ENCODE measurements at regions not wholly inside any gene's neighbourhood (a gene's known extent, or its start where the extent isn't known, plus 50 kb on each side); places are given as distances from the start of the nearest gene placed in this dataset.

GRCh38 chr1:239955431-239955830 is 136.3 kb upstream of the FMN2 start:
- Histone ChIP-seq H3K9ac (ENCODE audit: control insufficient read depth, extremely low read depth, insufficient read depth, low read length) (no peak overlapping the region), H3K9me1 (ENCODE audit: control insufficient read depth, extremely low read depth, insufficient read depth, low read length) (no peaks in the 10 kb centered on the region), H3K4me2 (ENCODE audit: control insufficient read depth, extremely low read depth, insufficient read depth, low read depth, low read length) (no peak overlapping the region), H3K4me3 (ENCODE audit: control insufficient read depth in 2 of 3, extremely low read depth in 1 of 3, insufficient read depth in 2 of 3, low read depth in 1 of 3, low read length in 3 of 3) (no peak overlapping the region), H3K4me1 (ENCODE audit: control insufficient read depth, extremely low read depth, insufficient read depth, low read length) (no peaks in the 10 kb centered on the region), H4K20me1 (ENCODE audit: control insufficient read depth, extremely low read depth, insufficient read depth, low read length) (no peaks in the 10 kb centered on the region), H3K27ac (ENCODE audit: control insufficient read depth, insufficient read depth, low read length) (no peak overlapping the region), H3K36me3 (ENCODE audit: control insufficient read depth in 2 of 2, extremely low read depth in 1 of 2, insufficient read depth in 2 of 2, low read length in 2 of 2) (no peaks in the 10 kb centered on the region), H3K9me3 (ENCODE audit: control insufficient read depth, low read depth, low read length) (peaks cover 3% of the 10 kb centered on the region), H3K27me3 (ENCODE audit: control insufficient read depth, extremely low read depth, insufficient read depth, low read length) (no peaks in the 10 kb centered on the region), H3K79me2 (ENCODE audit: control insufficient read depth, insufficient read depth, low read length) (no peaks in the 10 kb centered on the region), H2AFZ (ENCODE audit: control insufficient read depth, low read length) (no peak overlapping the region)
- DNase-seq (ENCODE audit: low read depth, low spot score) (no peak), FAIRE-seq (no peak)
- TF ChIP-seq, protein P1, sequence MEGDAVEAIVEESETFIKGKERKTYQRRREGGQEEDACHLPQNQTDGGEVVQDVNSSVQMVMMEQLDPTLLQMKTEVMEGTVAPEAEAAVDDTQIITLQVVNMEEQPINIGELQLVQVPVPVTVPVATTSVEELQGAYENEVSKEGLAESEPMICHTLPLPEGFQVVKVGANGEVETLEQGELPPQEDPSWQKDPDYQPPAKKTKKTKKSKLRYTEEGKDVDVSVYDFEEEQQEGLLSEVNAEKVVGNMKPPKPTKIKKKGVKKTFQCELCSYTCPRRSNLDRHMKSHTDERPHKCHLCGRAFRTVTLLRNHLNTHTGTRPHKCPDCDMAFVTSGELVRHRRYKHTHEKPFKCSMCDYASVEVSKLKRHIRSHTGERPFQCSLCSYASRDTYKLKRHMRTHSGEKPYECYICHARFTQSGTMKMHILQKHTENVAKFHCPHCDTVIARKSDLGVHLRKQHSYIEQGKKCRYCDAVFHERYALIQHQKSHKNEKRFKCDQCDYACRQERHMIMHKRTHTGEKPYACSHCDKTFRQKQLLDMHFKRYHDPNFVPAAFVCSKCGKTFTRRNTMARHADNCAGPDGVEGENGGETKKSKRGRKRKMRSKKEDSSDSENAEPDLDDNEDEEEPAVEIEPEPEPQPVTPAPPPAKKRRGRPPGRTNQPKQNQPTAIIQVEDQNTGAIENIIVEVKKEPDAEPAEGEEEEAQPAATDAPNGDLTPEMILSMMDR (optimal IDR thresholded peaks at IDR 0.05 in 1 of 3, IDR thresholded peaks at IDR 0.05 in 1 of 3, conservative IDR thresholded peaks at IDR 0.05 in 1 of 3; ENCODE audit: extremely low read depth in 1 of 3, insufficient read depth in 2 of 3, low read length in 3 of 3), result no peak
- no peak for TF ChIP-seq EZH2 (IDR thresholded peaks at IDR 0.05; ENCODE audit: low read length)
- dilution Hi-C loops (cut with MboI; ENCODE audit: extremely low pct_ligation_motif_present, low sequenced_read_pairs), result no loop called here

GRCh38 chr1:239956263-239956662 is 135.4 kb upstream of the FMN2 start:
- no peak overlapping the region for H3K4me2 ChIP-seq (ENCODE audit: control insufficient read depth, extremely low read depth, insufficient read depth, low read depth, low read length)
- DNase-seq (ENCODE audit: low read depth, low spot score) (no peak), FAIRE-seq (no peak)
- no peak for TF ChIP-seq EZH2 (IDR thresholded peaks at IDR 0.05; ENCODE audit: low read length)
- TF ChIP-seq, protein P1 (optimal IDR thresholded peaks at IDR 0.05 in 1 of 3, IDR thresholded peaks at IDR 0.05 in 1 of 3, conservative IDR thresholded peaks at IDR 0.05 in 1 of 3; ENCODE audit: extremely low read depth in 1 of 3, insufficient read depth in 2 of 3, low read length in 3 of 3), result no peak
- no peak overlapping the region for H3K27ac ChIP-seq (ENCODE audit: control insufficient read depth, insufficient read depth, low read length)
- no peaks in the 10 kb centered on the region for H4K20me1 ChIP-seq (ENCODE audit: control insufficient read depth, extremely low read depth, insufficient read depth, low read length)
- H2AFZ ChIP-seq (ENCODE audit: control insufficient read depth, low read length), result no peak overlapping the region
- H3K9ac ChIP-seq (ENCODE audit: control insufficient read depth, extremely low read depth, insufficient read depth, low read length), result no peak overlapping the region
- no peaks in the 10 kb centered on the region for H3K36me3 ChIP-seq (ENCODE audit: control insufficient read depth in 2 of 2, extremely low read depth in 1 of 2, insufficient read depth in 2 of 2, low read length in 2 of 2)
- peaks cover 3% of the 10 kb centered on the region for H3K9me3 ChIP-seq (ENCODE audit: control insufficient read depth, low read depth, low read length)
- no peaks in the 10 kb centered on the region for H3K79me2 ChIP-seq (ENCODE audit: control insufficient read depth, insufficient read depth, low read length)
- H3K4me1 ChIP-seq (ENCODE audit: control insufficient read depth, extremely low read depth, insufficient read depth, low read length), result no peaks in the 10 kb centered on the region
- no peak overlapping the region for H3K4me3 ChIP-seq (ENCODE audit: control insufficient read depth in 2 of 3, extremely low read depth in 1 of 3, insufficient read depth in 2 of 3, low read depth in 1 of 3, low read length in 3 of 3)
- H3K27me3 ChIP-seq (ENCODE audit: control insufficient read depth, extremely low read depth, insufficient read depth, low read length), result no peaks in the 10 kb centered on the region
- no peaks in the 10 kb centered on the region for H3K9me1 ChIP-seq (ENCODE audit: control insufficient read depth, extremely low read depth, insufficient read depth, low read length)
- dilution Hi-C loops (cut with MboI; ENCODE audit: extremely low pct_ligation_motif_present, low sequenced_read_pairs), result no loop called here

Data from keratinocyte (primary cell).